ENCODE measurements at regions not wholly inside any gene's neighbourhood (a gene's known extent, or its start where the extent isn't known, plus 50 kb on each side); places are given as distances from the start of the nearest gene placed in this dataset.

DNA sequence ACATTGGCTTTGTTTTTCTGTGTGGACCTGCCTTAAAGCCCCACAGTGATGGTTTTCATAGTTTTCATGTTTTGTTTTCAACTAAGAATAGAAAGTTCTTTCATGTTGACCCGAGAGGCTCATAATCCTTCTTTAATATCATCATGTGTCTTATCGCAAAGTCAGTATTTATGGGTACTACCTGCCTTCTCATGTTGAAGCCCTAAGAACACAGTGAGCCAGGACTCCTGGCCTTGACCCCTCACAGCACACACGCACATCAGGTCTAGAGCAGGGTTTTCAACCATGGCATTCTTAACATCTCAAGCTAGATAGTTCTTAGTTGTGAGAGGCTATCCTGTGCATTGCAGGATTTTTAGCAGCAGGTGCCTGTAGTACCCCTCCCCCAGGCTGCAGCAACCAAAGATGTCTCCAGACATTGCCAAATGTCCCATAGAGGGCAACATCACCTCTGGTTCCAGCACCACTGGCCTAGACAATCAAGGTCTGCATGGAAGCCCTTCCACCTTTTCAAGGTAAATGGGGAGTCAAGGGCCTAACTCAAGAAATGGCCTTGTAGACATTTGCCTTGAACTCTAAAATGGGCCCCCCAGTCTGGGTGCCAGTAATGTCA, 118.3 kb downstream of the MTHFS start:
- no peak overlapping the region for H3K4me3 Mint-ChIP-seq
- H3K9me3 Mint-ChIP-seq: peaks cover 13 to 17% of the 10 kb centered on the region in 2 experiments; a peak in 4 of 5 replicates
- H4K91ac ChIP-seq (ENCODE audit: insufficient read length, low read depth, low read length): no peak overlapping the region
- WGBS (ENCODE audit: extremely low coverage, insufficient read length, low lambda C conversion rate): no CpG with 5 or more reads among the region's 3 CpGs
- no peak overlapping the region for H3T11ph ChIP-seq (ENCODE audit: low read length)
- H4K8ac ChIP-seq (replicated peaks; ENCODE audit: insufficient read length, low read depth, low read length): no peak overlapping the region
- no peaks in the 10 kb centered on the region for H3K23me2 ChIP-seq (ENCODE audit: insufficient read length, low read depth, low read length, poor library complexity, severe bottlenecking)
- H2BK20ac ChIP-seq (ENCODE audit: low read depth, low read length, poor library complexity, severe bottlenecking): no peak overlapping the region
- no peak overlapping the region for H3K14ac ChIP-seq (ENCODE audit: insufficient read depth, low read length)
- H2BK5ac ChIP-seq (ENCODE audit: insufficient read length, low read length): no peak overlapping the region
- no peak overlapping the region for H3K27ac ChIP-seq (ENCODE audit: insufficient read length, low read depth, low read length)
- TF ChIP-seq, protein P1, sequence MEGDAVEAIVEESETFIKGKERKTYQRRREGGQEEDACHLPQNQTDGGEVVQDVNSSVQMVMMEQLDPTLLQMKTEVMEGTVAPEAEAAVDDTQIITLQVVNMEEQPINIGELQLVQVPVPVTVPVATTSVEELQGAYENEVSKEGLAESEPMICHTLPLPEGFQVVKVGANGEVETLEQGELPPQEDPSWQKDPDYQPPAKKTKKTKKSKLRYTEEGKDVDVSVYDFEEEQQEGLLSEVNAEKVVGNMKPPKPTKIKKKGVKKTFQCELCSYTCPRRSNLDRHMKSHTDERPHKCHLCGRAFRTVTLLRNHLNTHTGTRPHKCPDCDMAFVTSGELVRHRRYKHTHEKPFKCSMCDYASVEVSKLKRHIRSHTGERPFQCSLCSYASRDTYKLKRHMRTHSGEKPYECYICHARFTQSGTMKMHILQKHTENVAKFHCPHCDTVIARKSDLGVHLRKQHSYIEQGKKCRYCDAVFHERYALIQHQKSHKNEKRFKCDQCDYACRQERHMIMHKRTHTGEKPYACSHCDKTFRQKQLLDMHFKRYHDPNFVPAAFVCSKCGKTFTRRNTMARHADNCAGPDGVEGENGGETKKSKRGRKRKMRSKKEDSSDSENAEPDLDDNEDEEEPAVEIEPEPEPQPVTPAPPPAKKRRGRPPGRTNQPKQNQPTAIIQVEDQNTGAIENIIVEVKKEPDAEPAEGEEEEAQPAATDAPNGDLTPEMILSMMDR (conservative IDR thresholded peaks at IDR 0.05): no peak
- no peak overlapping the region for H3K4ac ChIP-seq (ENCODE audit: low read depth, low read length)
- no peak overlapping the region for H3K23ac ChIP-seq (ENCODE audit: insufficient read length, low read depth, low read length)
- no peaks in the 10 kb centered on the region for H3K27me3 Mint-ChIP-seq (ENCODE audit: low read depth)
- no peaks in the 10 kb centered on the region for H3K79me2 ChIP-seq (ENCODE audit: insufficient read depth, low read length)
- H2BK12ac ChIP-seq (ENCODE audit: insufficient read length, low read depth, low read length): no peak overlapping the region
- H2BK15ac ChIP-seq (ENCODE audit: low read depth, low read length): no peak overlapping the region
- no peak overlapping the region for H4K5ac ChIP-seq (ENCODE audit: insufficient read length, low read depth, low read length)
- no peak overlapping the region for H2AK5ac ChIP-seq (ENCODE audit: insufficient read length, low read length)
- no peaks in the 10 kb centered on the region for H3K79me1 ChIP-seq (ENCODE audit: insufficient read depth, low read depth, low read length, poor library complexity, severe bottlenecking)
- no peaks in the 10 kb centered on the region for H3K4me1 Mint-ChIP-seq
- H3K56ac ChIP-seq (ENCODE audit: insufficient read length, low read depth, low read length): no peak overlapping the region
- no peak overlapping the region for H3K27ac Mint-ChIP-seq
- peaks cover 0 to 9% (median 1%) of the 10 kb centered on the region in 3 experiments; a peak in 2 of 7 replicates for H3K36me3 Mint-ChIP-seq (ENCODE audit: insufficient read depth in 1 of 3, low read depth in 3 of 3)
- no peak overlapping the region for H2BK120ac ChIP-seq (ENCODE audit: low read depth, low read length, poor library complexity, severe bottlenecking)
- H3K4me2 ChIP-seq (ENCODE audit: insufficient read depth, insufficient read length, low read length): no peak overlapping the region
- no peaks in the 10 kb centered on the region for H3K27me3 ChIP-seq (ENCODE audit: insufficient read depth, low read length)
- no peak overlapping the region for H3K18ac ChIP-seq (ENCODE audit: insufficient read length, low read depth, low read length)
- H3K4me1 ChIP-seq (ENCODE audit: insufficient read depth, low read length): no peaks in the 10 kb centered on the region
- no peaks in the 10 kb centered on the region for H4K20me1 ChIP-seq (ENCODE audit: control insufficient read depth, insufficient read depth, insufficient read length)
- no peaks in the 10 kb centered on the region for H3K9me3 ChIP-seq (ENCODE audit: control insufficient read depth, low read depth, low read length)
- no peak for DNase-seq
- no peak overlapping the region for H2AFZ ChIP-seq (ENCODE audit: low read length)
- H3K9ac ChIP-seq (ENCODE audit: extremely low read depth, insufficient read length, low read length): no peak overlapping the region
